K562 (cell line): ENCODE measurements at regions not wholly inside any gene's neighbourhood (a gene's known extent, or its start where the extent isn't known, plus 50 kb on each side); places are given as distances from the start of the nearest gene placed in this dataset.

Experiments used
- ATAC-seq: fragments of 200-7000 bp; cut with Tn5 transposase; 3 replicates; pipeline ENCODE4 v1.9.1; 2020; ENCODE audit warnings: moderate library complexity
- BruUV-seq: library from RNA; stranded (reverse); fragments of 400-500 nt; replicated peaks from 2 replicates; lab custom pipeline; 2021; lab: Mats Ljungman, UMichigan
- CTCF ChIA-PET: fragments of 300-600 bp; formaldehyde crosslinking; extraction: SDS; loops from one replicate; lab custom pipeline; 2021; ENCODE audit warnings: low intra/inter-chr PET ratio; lab: Yijun Ruan, JAX
- POLR2A ChIA-PET: fragments of 300-600, 350-650 bp; sonication (Branson Sonifier 250); formaldehyde crosslinking; extraction: SDS; loops from one replicate; lab custom pipeline; 2021; ENCODE audit warnings: antibody characterized with exemption, inconsistent platforms; lab: Yijun Ruan, JAX
- DNase-seq, 4 experiments: peaks; one replicate each; pipeline versions ENCODE4 v3.0.0 to v3.0.0-alpha.2; 2011 to 2018; ENCODE audit warnings: low spot score in 3 of 4, mixed read lengths in 3 of 4; ENCODE audit errors: extremely low read depth in 1 of 4
- FAIRE-seq: peaks from 2 replicates; lab custom pipeline; 2011; peaks lifted over from hg19 to GRCh38; lab: Jason Lieb, UNC
- H2AFZ ChIP-seq: 2 replicates; pipeline ENCODE4 v1.6.0; 2011; ENCODE audit warnings: low read depth, low read length, control low read depth, inconsistent platforms
- H3K27ac ChIP-seq: fragments of 200-600 bp; 3 replicates; pipeline ENCODE4 v1.8.0; 2011; ENCODE audit warnings: low read depth, mild to moderate bottlenecking, control low read depth, inconsistent platforms, low read length, moderate library complexity, mixed read lengths; ENCODE audit errors: extremely low read depth
- H3K27me3 ChIP-seq, 2 experiments: fragments of 300-600 bp in 1 of 2; 2 replicates in 1 of 2; 3 replicates in 1 of 2; pipeline versions ENCODE4 v1.6.0 to v1.8.0; 2011; ENCODE audit warnings: inconsistent platforms in 2 of 2, low read length in 2 of 2, mild to moderate bottlenecking in 1 of 2, mixed read lengths in 1 of 2, moderate library complexity in 1 of 2; ENCODE audit not compliant: control insufficient read depth in 2 of 2, insufficient read depth in 2 of 2
- H3K36me3 ChIP-seq: fragments of 300-600 bp; 3 replicates; pipeline ENCODE4 v1.8.0; 2011; ENCODE audit warnings: mild to moderate bottlenecking, low read length, inconsistent platforms; ENCODE audit not compliant: control insufficient read depth, insufficient read depth
- H3K4me1 ChIP-seq, 2 experiments: fragments of 200-600 bp in 1 of 2; replicated peaks in 1 of 2; 2 replicates in 1 of 2; 3 replicates in 1 of 2; pipeline versions ENCODE4 v1.5.1 to v1.8.0; 2011; ENCODE audit warnings: inconsistent platforms in 2 of 2, low read length in 2 of 2, mild to moderate bottlenecking in 1 of 2, mixed read lengths in 1 of 2, moderate library complexity in 1 of 2; ENCODE audit not compliant: control insufficient read depth in 2 of 2, insufficient read depth in 2 of 2
- H3K4me2 ChIP-seq: 2 replicates; pipeline ENCODE4 v1.6.1; 2011; ENCODE audit warnings: low read length, control low read depth, inconsistent platforms, mixed read lengths; ENCODE audit not compliant: insufficient read depth
- H3K4me3 ChIP-seq: fragments of 200-600 bp; sonication (generic), shearing (Covaris generic); 2 replicates; pipeline ENCODE4 v1.5.1; 2016; ENCODE audit warnings: control low read depth, inconsistent platforms
- H3K79me2 ChIP-seq: fragments of 200-600 bp; 3 replicates; pipeline ENCODE4 v1.8.0; 2011; ENCODE audit warnings: low read length, inconsistent platforms; ENCODE audit not compliant: control insufficient read depth, insufficient read depth
- H3K9ac ChIP-seq, 2 experiments: 2 replicates each; pipeline versions ENCODE4 v1.6.0 to v1.6.1; 2011; ENCODE audit warnings: low read depth in 2 of 2, low read length in 2 of 2, control low read depth in 1 of 2, inconsistent platforms in 1 of 2, mild to moderate bottlenecking in 1 of 2, mixed read lengths in 1 of 2; ENCODE audit not compliant: insufficient read depth in 1 of 2
- H3K9me1 ChIP-seq: one replicate; pipeline ENCODE4 v1.6.0; 2011; ENCODE audit warnings: inconsistent platforms, mild to moderate bottlenecking, low read length, moderate library complexity; ENCODE audit not compliant: control insufficient read depth, insufficient read depth
- H3K9me3 ChIP-seq: replicated peaks from 2 replicates; pipeline ENCODE4 v1.5.1; 2011; ENCODE audit warnings: low read depth, low read length, inconsistent platforms; ENCODE audit not compliant: control insufficient read depth, insufficient read depth
- H4K20me1 ChIP-seq: replicated peaks from 2 replicates; pipeline ENCODE4 v1.6.1; 2011; ENCODE audit warnings: low read length, inconsistent platforms, mixed read lengths; ENCODE audit not compliant: control insufficient read depth, insufficient read depth
- ELF4 ChIP-seq: fragments of 450-650 bp; formaldehyde crosslinking; IDR thresholded peaks from 2 replicates; pipeline ENCODE4 v1.4.0; 2022; ENCODE audit warnings: missing genetic modification characterization
- GATAD2B ChIP-seq: fragments of 450-650 bp; IDR thresholded peaks from 2 replicates; pipeline ENCODE4 v1.6.1; 2017; ENCODE audit warnings: mild to moderate bottlenecking, borderline replicate concordance
- HDGF ChIP-seq: fragments of 450-650 bp; IDR thresholded peaks from 2 replicates; pipeline ENCODE4 v1.6.1; 2016
- MBD1 ChIP-seq: fragments of 250-450 bp; sonication (Bioruptor Pico); IDR thresholded peaks from 2 replicates; pipeline ENCODE4 v1.8.0; 2022; ENCODE audit warnings: inconsistent platforms
- MCM3 ChIP-seq: fragments of 450-650 bp; IDR thresholded peaks from 2 replicates; pipeline ENCODE4 v1.6.1; 2016
- RBM14 ChIP-seq: fragments of 200-400 bp; formaldehyde crosslinking; IDR thresholded peaks from 2 replicates; pipeline ENCODE4 v1.6.1; 2018; ENCODE audit warnings: low read depth, mild to moderate bottlenecking, low read length, moderate library complexity, borderline replicate concordance; ENCODE audit not compliant: insufficient read depth
- RBM22 ChIP-seq: fragments of 200-400 bp; formaldehyde crosslinking; IDR thresholded peaks from 2 replicates; pipeline ENCODE4 v1.6.1; 2018; ENCODE audit warnings: low read length, low read depth; ENCODE audit not compliant: poor library complexity, severe bottlenecking
- STAT6 ChIP-seq: sonication (generic); formaldehyde crosslinking; IDR thresholded peaks from 2 replicates; pipeline ENCODE4 v1.8.1; 2023; ENCODE audit warnings: mild to moderate bottlenecking, missing genetic modification reagents
- SUPT5H ChIP-seq: fragments of 450-650 bp; IDR thresholded peaks from 2 replicates; pipeline ENCODE4 v1.6.1; 2016
- ZBTB49 ChIP-seq: sonication (generic); formaldehyde crosslinking; IDR thresholded peaks from 2 replicates; pipeline ENCODE4 v1.8.0; 2022; ENCODE audit warnings: missing genetic modification reagents, mild to moderate bottlenecking, borderline replicate concordance
- ZNF124 ChIP-seq: sonication (generic); formaldehyde crosslinking; IDR thresholded peaks from 2 replicates; pipeline ENCODE4 v1.8.1; 2022; ENCODE audit warnings: missing genetic modification reagents
- ZNF551 ChIP-seq: fragments of 250-450 bp; sonication (Bioruptor Pico); IDR thresholded peaks from 2 replicates; pipeline ENCODE4 v1.5.0; 2021; ENCODE audit warnings: mild to moderate bottlenecking, moderate library complexity
- ZZZ3 ChIP-seq: fragments of 450-650 bp; IDR thresholded peaks from 2 replicates; pipeline ENCODE4 v1.6.1; 2016; ENCODE audit warnings: antibody characterized with exemption, mild to moderate bottlenecking, moderate library complexity
- WGBS: fragments of 100-300 bp; shearing (Covaris generic); methylation state at CpG from one replicate; pipeline ENCODE4 v1.1.6; 2016; ENCODE audit warnings: low coverage, mixed read lengths; ENCODE audit not compliant: insufficient coverage; ENCODE audit errors: missing lambda C conversion rate; 5-methylcytosine and 5-hydroxymethylcytosine counted together
- in situ Hi-C: fragments of 300-500 bp; cut with MboI; formaldehyde crosslinking; loops from 4 replicates; pipeline ENCODE4 v1.15.0; 2018; ENCODE audit warnings: inconsistent platforms, mixed read lengths
- intact Hi-C: fragments of 100-400 bp; cut with micrococcal nuclease; formaldehyde crosslinking; loops from 2 replicates; pipeline ENCODE4 v1.14.2; 2022

- Histone ChIP-seq H3K9me1 (no peaks in the 10 kb centered on the region), H3K36me3 (no peaks in the 10 kb centered on the region), H3K79me2 (no peaks in the 10 kb centered on the region), H3K27ac (no peak overlapping the region), H4K20me1 (no peaks in the 10 kb centered on the region), H3K9me3 (no peaks in the 10 kb centered on the region), H3K4me3 (no peak overlapping the region), H3K9ac (no peak overlapping the region), H3K4me1 (no peaks in the 10 kb centered on the region), H3K4me2 (no peak overlapping the region), H2AFZ (no peak overlapping the region), H3K27me3 (no peaks in the 10 kb centered on the region)
- BruUV-seq = no TSS peak
- no peak for ATAC-seq
- in situ Hi-C loops = no loop called here
- intact Hi-C loops = no loop called here
- no peak for FAIRE-seq
- CTCF ChIA-PET = no interaction called here
- DNase-seq = no peak
- TF ChIP-seq SUPT5H (no peak), HDGF (no peak), RBM14 (no peak), ZNF124 (CRISPR knock-in tag) (no peak), ELF4 (no peak), GATAD2B (no peak), STAT6 (CRISPR knock-in tag) (no peak), MCM3 (no peak), ZNF551 (CRISPR knock-in tag) (no peak), MBD1 (no peak), RBM22 (no peak), ZZZ3 (no peak), ZBTB49 (CRISPR knock-in tag) (no peak)
- 0% methylated on average over 3 of the region's 3 CpGs for WGBS
- POLR2A ChIA-PET = no interaction called here
Observed at GRCh38 chr1:103459346-103459745, 66.2 kb upstream of the RNPC3 start.
